HG03066 (cell line): ENCODE measurements at regions not wholly inside any gene's neighbourhood (a gene's known extent, or its start where the extent isn't known, plus 50 kb on each side); places are given as distances from the start of the nearest gene placed in this dataset.
A peak's percentile ranks its signal among the peaks of the same experiment; 100 is the strongest.

Source experiments
- ATAC-seq: cut with Tn5 transposase; IDR thresholded peaks from one replicate; pipeline ENCODE4 v1.9.1; 2021; ENCODE audit warnings: low read depth; ENCODE audit not compliant: unreplicated experiment

- no peak for ATAC-seq
These were observed 675.9 kb downstream of the SEMA5A start for GRCh38 chr5:8869932-8870331.

DNA sequence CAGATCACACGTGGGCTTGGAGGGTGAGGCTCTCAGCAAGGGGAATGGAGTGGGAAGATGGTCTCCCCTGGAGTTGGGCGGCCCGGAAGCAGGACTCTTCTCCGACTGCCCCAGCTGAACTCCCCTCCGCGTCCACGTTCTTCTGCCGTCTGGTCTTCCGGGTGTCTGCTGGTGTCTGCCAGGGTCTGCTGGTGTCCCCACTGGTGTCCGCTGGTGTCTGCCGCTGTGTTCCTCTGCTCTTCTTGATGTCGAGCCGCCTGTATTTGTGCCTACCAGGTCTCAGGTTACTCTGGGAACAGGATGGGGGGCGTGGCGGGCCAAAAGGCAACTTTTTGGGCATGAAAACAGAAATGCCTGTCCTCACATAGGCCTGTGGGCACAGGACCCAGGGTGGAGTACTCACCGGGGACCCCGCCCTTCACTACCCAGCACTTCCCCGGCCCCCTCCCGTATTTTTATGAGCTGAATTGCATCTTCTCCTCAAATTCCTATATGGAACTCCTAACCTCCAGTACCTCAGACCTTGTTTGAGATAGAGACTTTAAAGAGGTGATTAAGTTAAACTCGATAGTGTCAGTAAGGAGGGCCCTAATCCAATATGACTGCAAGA lies 675.4 kb downstream of the SEMA5A start:
- no peak for ATAC-seq

DNA sequence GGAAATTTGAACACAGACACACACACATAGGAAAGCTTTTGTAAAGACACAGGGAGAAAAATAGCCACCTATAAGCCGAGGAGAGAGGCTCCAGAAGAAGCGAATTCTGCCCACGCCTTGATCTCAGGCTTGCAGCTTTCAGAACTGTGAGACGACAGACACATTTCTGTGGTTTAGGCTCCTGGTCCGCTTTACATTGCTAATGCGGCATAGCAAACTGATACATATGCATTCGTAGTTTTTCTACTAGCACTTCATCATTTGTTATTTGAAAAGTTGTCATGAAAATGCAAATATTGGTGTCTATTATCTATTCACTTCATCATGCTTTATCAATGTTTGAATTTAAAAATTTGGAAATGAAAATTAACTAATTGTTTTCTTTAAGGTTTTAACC lies 674.9 kb downstream of the SEMA5A start:
- ATAC-seq = no peak

DNA sequence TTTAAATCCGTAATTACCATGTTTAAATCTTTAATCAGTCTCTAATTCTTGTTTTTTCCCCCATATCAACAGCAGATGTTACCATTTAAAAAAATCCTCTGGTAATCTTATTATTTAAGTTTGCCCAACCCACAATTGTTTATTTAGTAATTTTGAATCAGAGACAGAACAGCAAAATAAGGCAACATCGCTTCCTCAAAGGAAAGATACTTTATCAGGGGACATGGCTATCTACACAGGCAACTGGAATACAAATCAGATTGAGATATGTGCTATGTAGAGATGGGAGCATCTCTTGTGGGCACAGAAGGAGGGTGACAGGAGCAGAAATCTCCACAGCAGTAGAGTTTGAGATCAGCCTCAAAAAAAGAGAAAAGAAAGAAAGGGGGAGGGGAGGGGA lies 674.4 kb downstream of the SEMA5A start:
- no peak for ATAC-seq

DNA sequence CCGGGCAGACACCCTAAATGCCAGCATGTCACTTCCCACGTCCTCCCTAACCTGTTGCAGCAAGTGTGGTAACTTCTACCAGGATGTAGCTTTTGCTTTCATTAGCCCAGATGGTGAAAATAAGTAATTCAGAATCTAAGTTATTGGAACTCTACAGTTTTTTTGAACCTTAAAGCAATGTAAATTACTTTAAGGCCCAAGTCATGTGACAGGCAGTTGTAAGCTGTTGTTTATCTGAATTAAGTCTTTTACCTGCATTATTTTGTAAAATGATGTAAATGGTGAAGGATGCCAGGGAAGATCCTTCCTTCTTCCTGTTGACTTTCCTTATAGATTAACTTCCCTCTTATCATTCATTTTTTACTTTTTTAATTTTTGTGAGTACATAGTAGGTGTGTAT lies 670.2 kb downstream of the SEMA5A start:
- no peak for ATAC-seq

DNA sequence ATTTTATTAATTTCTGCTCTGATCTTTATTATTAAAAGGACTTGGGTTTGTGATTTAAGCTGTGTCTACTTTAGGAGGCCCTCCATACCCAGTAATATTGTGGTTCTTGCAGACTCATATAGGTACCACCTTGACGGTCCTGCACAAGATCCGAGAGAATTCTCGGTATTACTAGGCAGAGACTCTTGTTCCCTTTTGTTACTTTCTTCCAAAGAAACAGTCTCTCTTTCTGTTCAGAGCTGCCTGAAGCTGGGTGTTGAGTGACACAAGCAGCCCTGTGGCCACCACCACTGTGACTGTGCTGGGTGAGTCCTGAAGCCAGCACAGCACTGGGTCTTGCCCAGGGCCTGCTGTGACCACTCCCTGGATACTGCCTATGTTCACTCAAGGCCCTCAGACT lies 666.6 kb downstream of the SEMA5A start:
- ATAC-seq = peak; percentile 60

DNA sequence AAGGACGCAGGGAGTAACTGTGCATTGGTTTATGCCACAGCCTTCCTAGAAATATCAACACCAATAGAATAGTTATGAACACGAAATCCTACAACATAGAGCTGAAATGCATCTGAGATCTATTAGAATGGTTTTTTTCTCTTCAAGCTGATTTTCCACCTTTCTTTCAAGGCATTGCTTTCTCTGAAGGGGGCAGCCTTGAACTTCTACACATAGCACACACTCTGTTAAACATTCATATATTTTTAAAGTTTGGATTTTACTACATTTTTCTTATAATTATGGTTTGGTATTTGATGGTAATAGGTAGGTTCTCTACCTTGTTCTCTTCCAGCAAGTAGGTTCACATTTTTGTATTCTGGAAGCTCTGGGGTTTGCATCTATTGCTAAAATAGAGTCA lies 661.8 kb downstream of the SEMA5A start:
- no peak for ATAC-seq

DNA sequence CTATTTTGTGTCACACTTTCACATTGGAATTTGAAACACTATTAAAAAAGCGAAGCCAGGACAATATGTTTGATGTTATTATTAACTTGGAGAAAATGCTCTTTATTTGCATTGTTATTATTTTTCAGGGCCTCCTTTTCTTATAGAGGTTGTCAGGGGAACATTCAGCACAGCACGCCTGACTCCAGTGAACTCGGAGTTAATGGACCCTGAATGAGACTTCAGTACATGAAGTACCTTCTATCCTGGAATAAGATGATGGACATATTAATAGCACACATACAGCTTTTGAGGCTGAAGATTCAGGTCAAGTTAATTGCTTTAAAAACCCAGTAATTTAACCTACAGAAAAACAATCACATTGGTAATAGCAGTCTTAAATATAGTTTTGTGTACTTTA lies 652.9 kb downstream of the SEMA5A start:
- no peak for ATAC-seq

DNA sequence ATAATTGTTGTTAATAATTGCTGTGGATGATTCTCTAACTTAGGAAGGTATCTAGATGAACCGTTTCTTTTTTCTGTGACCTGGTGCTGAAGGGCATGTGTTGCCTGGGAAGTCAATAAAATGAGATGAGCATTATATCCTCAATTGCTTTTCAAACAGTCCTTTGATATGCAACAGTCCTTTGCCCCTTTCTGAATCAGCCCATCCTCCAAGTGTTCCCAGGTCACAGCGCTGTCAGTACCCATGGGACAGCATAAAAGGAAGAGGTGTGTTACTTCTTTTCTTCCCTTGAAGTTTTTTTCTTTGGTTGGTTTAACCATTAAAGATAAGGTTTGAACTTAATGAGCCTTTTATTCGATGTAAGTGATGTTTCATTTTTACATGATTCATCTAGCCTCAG lies 651.8 kb downstream of the SEMA5A start:
- ATAC-seq = no peak

DNA sequence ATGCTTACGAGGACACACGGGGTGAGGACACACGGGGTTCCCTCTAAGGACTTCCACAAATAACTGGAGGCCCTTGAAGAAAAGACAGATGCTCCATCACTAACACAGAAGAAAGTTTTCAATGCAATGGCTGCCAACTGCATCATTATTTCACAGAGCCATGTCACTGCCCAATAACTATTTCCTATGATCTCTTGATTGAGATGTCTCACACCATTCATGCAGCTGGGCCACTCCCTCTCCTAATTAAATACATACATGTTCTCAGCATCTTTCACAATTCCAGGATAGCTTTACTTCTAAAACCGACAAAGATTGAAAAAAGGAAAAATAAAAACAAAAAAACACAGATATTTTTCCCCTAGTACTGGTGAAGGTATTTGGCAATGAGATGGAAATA lies 650.8 kb downstream of the SEMA5A start:
- no peak for ATAC-seq

GRCh38 chr5:8895599-8895998 lies 650.3 kb downstream of the SEMA5A start:
- ATAC-seq = no peak

DNA sequence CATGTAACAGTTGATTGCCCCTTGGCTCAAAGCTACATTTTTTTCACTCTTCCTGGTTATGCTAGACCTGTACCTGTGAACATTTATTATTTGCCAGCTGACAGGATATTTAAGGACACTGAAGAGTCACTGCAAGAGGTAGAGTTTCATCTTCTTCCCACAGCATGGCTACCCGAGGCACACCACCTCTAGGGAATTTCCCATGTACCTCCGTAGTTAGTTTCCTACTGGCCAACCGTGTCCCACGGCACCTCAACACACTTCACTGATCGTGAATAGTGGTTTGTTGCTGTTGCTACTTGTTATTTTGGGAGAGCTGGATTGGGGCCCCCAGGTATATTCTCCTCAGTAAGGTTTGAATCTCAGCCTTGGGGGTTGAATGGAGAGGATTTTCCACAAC lies 648.6 kb downstream of the SEMA5A start:
- no peak for ATAC-seq

GRCh38 chr5:8905021-8905420 lies 640.9 kb downstream of the SEMA5A start:
- no peak for ATAC-seq

DNA sequence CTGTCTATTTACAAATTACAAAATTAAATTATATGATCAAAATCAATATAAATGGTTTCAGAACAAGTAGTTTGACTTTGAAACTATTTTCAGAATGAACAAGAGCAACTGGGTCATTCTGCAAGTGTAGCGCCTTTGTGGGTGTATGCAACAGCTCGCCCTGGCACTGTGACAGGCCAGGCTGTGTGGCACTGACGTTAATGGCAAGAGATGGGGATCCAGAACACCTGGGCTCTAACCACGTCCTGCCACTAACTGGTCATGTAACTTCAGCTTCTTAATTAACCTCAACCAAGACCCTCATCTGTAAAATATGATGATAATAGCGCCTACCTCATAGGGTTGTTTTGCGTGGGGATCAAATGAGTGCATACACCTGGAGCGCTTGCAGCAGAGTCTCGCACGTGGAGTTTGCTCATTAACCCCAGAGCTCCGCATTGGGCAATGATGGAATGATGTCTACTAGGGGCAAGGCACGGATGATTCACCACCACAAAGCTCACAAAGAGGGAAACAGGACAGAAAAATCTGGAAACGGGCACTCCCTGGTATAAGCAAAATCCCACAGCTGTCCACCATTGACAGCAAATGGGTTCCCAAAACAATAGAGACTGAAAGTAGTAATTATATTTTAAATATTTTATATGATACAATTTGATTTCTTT lies 639.4 kb downstream of the SEMA5A start:
- no peak for ATAC-seq

- no peak for ATAC-seq
These were observed 638.6 kb downstream of the SEMA5A start for GRCh38 chr5:8907168-8907868.

GRCh38 chr5:8908055-8908683 lies 637.7 kb downstream of the SEMA5A start:
- ATAC-seq = peak; percentile 65

DNA sequence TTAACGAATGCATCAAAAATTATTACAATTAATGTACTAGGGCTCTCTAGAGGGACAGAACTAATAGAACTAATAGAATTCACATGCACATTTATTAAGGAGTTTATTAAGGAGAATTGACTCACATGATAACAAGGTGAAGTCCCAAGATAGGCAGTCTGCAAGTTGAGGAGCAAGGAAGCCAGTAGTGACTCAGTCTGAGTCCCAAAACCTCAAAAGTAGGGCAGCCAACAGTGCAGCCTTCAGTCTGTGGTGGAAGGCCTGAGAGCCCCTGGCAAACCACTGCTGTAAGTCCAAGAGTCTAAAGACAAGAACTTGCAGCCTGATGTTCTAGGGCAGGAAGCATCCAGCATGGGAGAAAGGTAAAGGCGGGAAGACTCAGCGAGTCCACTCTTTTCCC lies 633.8 kb downstream of the SEMA5A start:
- no peak for ATAC-seq

DNA sequence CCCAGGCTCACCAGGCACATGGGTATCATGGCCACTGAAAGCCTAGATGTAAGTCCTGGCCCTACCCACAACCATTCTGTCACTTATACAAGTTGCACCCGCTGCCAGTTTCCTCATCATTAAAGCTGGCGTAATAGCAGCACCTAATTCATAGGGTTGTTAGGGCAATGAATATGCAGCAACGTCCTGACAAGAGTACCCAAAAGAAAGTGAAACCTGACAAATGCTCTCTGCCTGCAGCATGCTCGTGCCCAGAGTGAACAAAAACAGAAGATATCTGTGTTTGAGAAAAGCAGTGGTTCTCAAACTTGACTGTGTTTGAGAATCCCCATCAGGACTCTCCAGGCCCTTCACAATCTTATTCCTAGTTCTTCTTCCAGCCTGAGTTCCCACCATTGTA lies 632.4 kb downstream of the SEMA5A start:
- ATAC-seq = no peak

- no peak for ATAC-seq
These were observed 626.8 kb downstream of the SEMA5A start for GRCh38 chr5:8919096-8919495.

DNA sequence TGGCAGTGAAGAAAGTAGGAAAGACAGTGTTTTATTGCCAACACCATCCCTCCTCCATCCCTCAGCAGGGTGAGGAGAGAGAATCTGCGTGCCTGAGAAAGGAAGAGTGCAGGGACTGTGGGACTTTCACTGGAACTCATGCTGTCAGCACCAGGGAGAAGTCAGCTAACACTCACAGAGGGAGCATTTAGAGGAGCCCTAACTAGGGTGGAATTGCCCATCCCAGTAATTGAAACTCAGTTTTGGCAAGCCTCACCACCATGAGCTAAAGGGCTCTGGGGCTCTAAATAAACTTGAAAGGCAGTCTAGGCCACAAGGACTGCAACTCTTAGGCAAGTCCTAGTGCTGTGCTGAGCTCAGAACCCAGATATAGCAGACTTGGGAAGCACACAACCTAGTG lies 622.3 kb downstream of the SEMA5A start:
- no peak for ATAC-seq

DNA sequence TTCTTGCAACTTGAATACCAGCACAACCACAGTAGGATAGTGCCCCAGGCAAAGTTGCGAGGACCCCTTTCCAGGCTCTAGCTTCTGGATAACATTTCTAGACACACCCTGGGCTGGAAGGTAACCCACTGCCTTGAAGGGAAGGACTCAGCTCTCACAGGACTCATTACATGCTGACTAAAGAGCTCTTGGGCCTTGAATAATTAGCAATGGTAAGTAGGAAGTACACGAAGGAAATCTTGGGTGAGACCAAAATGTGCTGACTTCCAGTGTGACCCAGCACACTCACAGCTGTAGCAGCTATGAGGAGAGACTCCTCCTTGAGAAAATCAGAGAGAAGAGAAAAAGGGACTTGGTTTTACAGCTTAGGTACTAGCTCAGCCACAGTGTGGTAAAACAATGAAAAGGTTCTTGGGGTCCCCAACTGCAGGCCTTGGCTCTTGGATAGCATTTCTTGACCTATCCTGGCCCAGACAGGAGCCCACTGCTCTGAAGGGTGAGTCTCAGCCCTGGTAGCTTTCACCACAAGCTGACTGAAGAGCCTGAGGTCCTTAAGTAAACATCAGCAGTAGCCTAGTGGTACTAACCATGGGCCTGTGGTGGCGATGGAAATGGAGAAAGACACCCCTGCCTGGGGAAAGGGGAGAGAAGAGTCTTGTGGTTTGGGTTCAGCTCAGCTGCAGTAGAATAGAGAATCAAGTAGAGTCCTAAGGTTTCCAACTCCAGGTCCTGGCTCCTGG lies 621.7 kb downstream of the SEMA5A start:
- ATAC-seq = no peak
